Osteoblast (primary cell): ENCODE measurements at regions not wholly inside any gene's neighbourhood (a gene's known extent, or its start where the extent isn't known, plus 50 kb on each side); places are given as distances from the start of the nearest gene placed in this dataset.

Experiments used
- DNase-seq: peaks from one replicate; pipeline ENCODE4 v3.0.0; 2011; ENCODE audit warnings: low spot score, mixed read lengths; ENCODE audit not compliant: insufficient read length; ENCODE audit errors: missing footprints
- H2AFZ ChIP-seq: 2 replicates; pipeline ENCODE4 v1.6.0; 2011; ENCODE audit warnings: mild to moderate bottlenecking, low read length
- H3K27ac ChIP-seq: 2 replicates; pipeline ENCODE4 v1.5.1; 2011; ENCODE audit warnings: mild to moderate bottlenecking, low read depth, low read length, moderate library complexity
- H3K27me3 ChIP-seq: 2 replicates; pipeline ENCODE4 v1.6.0; 2012; ENCODE audit warnings: mild to moderate bottlenecking, control low read depth, inconsistent platforms, low read length, moderate library complexity; ENCODE audit not compliant: insufficient read depth
- H3K36me3 ChIP-seq: 2 replicates; pipeline ENCODE4 v1.5.1; 2011; ENCODE audit warnings: mild to moderate bottlenecking, low read length, control low read depth, moderate library complexity; ENCODE audit not compliant: insufficient read depth
- H3K4me1 ChIP-seq: 2 replicates; pipeline ENCODE4 v1.5.1; 2011; ENCODE audit warnings: mild to moderate bottlenecking, low read length, control low read depth, moderate library complexity; ENCODE audit not compliant: insufficient read depth
- H3K4me2 ChIP-seq: 2 replicates; pipeline ENCODE4 v1.6.0; 2011; ENCODE audit warnings: mild to moderate bottlenecking, low read length; ENCODE audit not compliant: insufficient read depth
- H3K4me3 ChIP-seq: fragments of 200-600 bp; sonication (generic); 3 replicates; pipeline ENCODE4 v1.5.1; 2012; ENCODE audit warnings: mild to moderate bottlenecking, low read length, inconsistent platforms; ENCODE audit not compliant: insufficient read depth
- H3K79me2 ChIP-seq: 2 replicates; pipeline ENCODE4 v1.6.0; 2012; ENCODE audit warnings: mild to moderate bottlenecking, low read length, control low read depth, inconsistent platforms; ENCODE audit not compliant: insufficient read depth
- H3K9me3 ChIP-seq: 2 replicates; pipeline ENCODE4 v1.5.1; 2011; ENCODE audit warnings: low read depth, low read length, control low read depth
- H4K20me1 ChIP-seq: 2 replicates; pipeline ENCODE4 v1.6.0; 2012; ENCODE audit warnings: mild to moderate bottlenecking, low read length, control low read depth; ENCODE audit not compliant: insufficient read depth
- TF ChIP-seq, protein P1 (sequence below): IDR thresholded peaks from 2 replicates; pipeline ENCODE4 v1.5.1; 2011; ENCODE audit warnings: mild to moderate bottlenecking, low read depth, low read length, moderate library complexity; ENCODE audit errors: extremely low read depth

GRCh38 chr5:153342487-153342886 is 148.0 kb upstream of the GRIA1 start:
- no peak for DNase-seq
- Histone ChIP-seq H3K9me3 (no peaks in the 10 kb centered on the region), H3K4me3 (no peak overlapping the region)

GRCh38 chr5:153347611-153348010 is 142.9 kb upstream of the GRIA1 start:
- Histone ChIP-seq H3K9me3 (no peaks in the 10 kb centered on the region), H4K20me1 (no peaks in the 10 kb centered on the region), H3K4me3 (no peak overlapping the region), H3K27ac (no peak overlapping the region), H3K36me3 (no peaks in the 10 kb centered on the region), H3K27me3 (no peaks in the 10 kb centered on the region), H3K4me2 (no peak overlapping the region), H2AFZ (no peak overlapping the region), H3K4me1 (no peaks in the 10 kb centered on the region), H3K79me2 (no peaks in the 10 kb centered on the region)
- TF ChIP-seq, protein P1, sequence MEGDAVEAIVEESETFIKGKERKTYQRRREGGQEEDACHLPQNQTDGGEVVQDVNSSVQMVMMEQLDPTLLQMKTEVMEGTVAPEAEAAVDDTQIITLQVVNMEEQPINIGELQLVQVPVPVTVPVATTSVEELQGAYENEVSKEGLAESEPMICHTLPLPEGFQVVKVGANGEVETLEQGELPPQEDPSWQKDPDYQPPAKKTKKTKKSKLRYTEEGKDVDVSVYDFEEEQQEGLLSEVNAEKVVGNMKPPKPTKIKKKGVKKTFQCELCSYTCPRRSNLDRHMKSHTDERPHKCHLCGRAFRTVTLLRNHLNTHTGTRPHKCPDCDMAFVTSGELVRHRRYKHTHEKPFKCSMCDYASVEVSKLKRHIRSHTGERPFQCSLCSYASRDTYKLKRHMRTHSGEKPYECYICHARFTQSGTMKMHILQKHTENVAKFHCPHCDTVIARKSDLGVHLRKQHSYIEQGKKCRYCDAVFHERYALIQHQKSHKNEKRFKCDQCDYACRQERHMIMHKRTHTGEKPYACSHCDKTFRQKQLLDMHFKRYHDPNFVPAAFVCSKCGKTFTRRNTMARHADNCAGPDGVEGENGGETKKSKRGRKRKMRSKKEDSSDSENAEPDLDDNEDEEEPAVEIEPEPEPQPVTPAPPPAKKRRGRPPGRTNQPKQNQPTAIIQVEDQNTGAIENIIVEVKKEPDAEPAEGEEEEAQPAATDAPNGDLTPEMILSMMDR: no peak
- DNase-seq: no peak

More at GRCh38 chr5:153342487-153342886, 148.0 kb upstream of the GRIA1 start:
- no peak overlapping the region for H2AFZ ChIP-seq
- no peaks in the 10 kb centered on the region for H3K36me3 ChIP-seq
- no peaks in the 10 kb centered on the region for H3K27me3 ChIP-seq
- no peak overlapping the region for H3K4me2 ChIP-seq
- H3K79me2 ChIP-seq: no peaks in the 10 kb centered on the region
- TF ChIP-seq, protein P1: no peak
- no peaks in the 10 kb centered on the region for H4K20me1 ChIP-seq
- no peaks in the 10 kb centered on the region for H3K4me1 ChIP-seq
- no peak overlapping the region for H3K27ac ChIP-seq

- Histone ChIP-seq H3K27ac (no peak overlapping the region), H4K20me1 (no peaks in the 10 kb centered on the region), H3K4me1 (no peaks in the 10 kb centered on the region), H2AFZ (no peak overlapping the region), H3K4me3 (no peak overlapping the region), H3K9me3 (no peaks in the 10 kb centered on the region), H3K79me2 (no peaks in the 10 kb centered on the region), H3K4me2 (no peak overlapping the region), H3K27me3 (no peaks in the 10 kb centered on the region), H3K36me3 (no peaks in the 10 kb centered on the region)
- TF ChIP-seq, protein P1: no peak
- peak; percentile 1 for DNase-seq
Measured at GRCh38 chr5:153350175-153350883, 140.1 kb upstream of the GRIA1 start.

DNA sequence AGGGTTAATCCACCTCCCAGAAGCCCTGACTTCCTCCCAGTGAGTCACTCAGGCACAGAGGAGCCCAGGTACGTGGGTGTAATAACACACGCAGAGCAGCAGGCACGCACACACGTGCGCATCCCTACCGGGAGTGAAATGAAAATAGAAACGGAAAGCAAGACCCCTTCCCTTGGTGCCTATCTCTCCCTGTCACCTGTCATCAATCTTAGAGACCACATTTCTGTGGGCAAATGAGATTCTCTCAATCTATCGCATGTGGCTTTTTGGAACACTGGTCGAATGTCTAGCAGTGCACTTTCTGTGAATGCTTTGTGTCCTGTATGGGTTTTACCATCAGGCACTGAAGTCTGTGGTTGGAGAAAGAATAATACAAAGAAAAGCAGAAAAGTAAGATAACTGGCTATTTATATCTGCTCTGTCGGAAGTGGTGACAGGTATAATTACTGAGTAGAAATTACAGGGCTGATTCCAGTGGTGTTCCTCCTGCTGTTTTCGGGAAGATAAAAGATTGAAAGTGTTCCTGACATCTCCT is 137.7 kb upstream of the GRIA1 start:
- H3K27ac ChIP-seq: no peak overlapping the region
- peak overlapping the region; percentile 54 for H3K4me2 ChIP-seq
- no peaks in the 10 kb centered on the region for H3K79me2 ChIP-seq
- H3K36me3 ChIP-seq: no peaks in the 10 kb centered on the region
- H2AFZ ChIP-seq: peak overlapping the region; percentile 8
- no peaks in the 10 kb centered on the region for H3K9me3 ChIP-seq
- no peaks in the 10 kb centered on the region for H3K27me3 ChIP-seq
- H3K4me1 ChIP-seq: no peaks in the 10 kb centered on the region
- H3K4me3 ChIP-seq: peak overlapping the region; percentile 24
- TF ChIP-seq, protein P1: no peak
- DNase-seq: peak; percentile 44
- H4K20me1 ChIP-seq: no peaks in the 10 kb centered on the region
